HT-29 (cell line): ENCODE measurements at regions not wholly inside any gene's neighbourhood (a gene's known extent, or its start where the extent isn't known, plus 50 kb on each side); places are given as distances from the start of the nearest gene placed in this dataset. TPM values are rescaled to one million over a fixed set of nuclear protein-coding genes. Genes with fewer than 3 reads are reported as not detected.

ENCODE experiments used
- DNase-seq: peaks from one replicate; pipeline ENCODE4 v3.0.0-alpha.2; 2015; ENCODE audit warnings: low spot score
- small RNA-seq: library from RNA; depleted of rRNA; stranded (forward); fragments of <200 nt; gene quantifications from one replicate; pipeline ENCODE3, GENCODE V24; 2014

GRCh38 chr5:149441986-149442385 is 62.9 kb upstream of the IL17B start:
- DNase-seq, result no peak

- DNase-seq, result no peak
These were observed 62.2 kb upstream of the IL17B start for GRCh38 chr5:149441194-149441753.

DNA sequence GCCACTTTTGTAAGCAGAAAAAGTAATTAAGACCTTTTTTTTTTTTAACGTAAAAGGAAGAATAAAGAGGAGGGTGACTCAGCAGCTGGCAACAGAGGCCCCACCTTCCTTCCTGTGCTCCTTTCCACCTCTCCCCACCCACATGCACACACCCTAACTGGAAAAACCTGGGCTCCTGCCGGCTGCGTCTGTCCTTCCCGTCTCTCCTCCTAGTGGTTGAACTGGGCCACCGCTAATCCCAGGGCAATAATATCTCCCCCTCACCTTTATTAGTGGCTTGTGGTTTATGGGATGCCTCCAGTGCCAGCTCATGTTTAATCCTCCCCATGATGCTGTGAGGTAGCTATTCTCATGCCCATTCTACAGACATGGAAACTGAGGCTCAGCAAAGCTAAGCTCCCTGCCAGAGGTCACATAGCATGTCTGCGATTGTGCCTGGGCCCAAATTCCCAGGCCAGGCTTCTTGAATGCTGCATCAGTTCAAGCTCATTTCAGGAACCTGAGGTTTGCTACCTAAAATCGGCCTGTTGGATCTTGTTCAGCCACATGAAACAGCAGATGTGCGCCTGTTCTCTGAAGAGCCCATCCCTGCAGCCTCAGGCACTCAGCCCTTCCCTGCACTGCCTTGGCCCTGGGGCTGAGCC is 60.9 kb upstream of the IL17B start:
- DNase-seq, result peak; percentile 97

DNA sequence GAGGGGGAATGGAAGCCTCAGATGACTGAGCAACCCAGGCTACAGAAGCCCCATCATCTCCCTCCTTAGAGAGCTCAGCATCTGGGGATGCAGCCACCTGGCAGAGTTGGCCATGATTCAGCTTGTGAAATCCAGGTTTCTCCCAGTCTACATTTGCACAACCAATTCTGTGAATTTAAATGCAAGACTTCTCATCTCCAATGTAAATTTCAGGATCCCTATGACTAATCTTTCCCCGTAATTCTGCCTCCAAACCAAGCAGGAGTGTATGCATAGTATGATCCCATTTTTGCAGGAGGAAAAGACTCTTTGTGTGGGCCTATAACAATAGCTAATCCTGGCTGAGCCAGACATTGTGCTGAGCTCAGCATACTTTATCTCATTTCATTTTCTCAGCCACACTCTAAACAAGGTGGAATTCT is 59.6 kb upstream of the IL17B start:
- DNase-seq, result no peak

- DNase-seq, result no peak
These were observed 59.2 kb upstream of the IL17B start for GRCh38 chr5:149438281-149438680.

DNA sequence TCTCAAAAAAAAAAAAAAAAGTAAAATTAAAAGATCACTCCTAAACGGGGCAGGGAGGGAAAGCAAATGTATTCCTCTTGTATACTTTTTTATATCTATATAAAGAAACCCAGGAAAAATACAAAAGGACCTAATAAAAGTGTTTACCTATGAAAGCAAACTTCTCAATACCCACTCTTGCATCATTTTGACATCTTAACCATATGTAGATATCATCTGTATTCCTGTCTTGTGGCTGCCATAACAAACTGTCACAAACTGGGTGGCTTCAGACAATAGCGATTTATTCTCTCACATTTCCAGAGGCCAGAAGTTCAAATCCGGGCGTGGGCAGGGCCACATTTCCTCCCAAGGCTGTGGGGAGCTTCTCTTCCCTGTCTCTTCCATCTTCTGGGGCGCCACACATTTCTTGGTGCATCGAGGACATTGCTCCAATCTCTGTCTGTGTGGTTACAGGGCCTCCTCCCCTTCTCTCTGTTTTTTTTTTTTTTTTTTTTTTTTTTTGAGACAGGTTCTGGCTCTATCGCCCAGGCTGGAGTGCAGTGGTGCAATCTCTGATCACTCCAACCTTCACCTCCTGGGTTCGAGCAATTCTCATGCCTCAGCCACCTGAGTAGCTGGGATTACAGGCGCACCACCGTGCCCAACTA is 58.4 kb upstream of the IL17B start:
- DNase-seq, result peak; percentile 42

GRCh38 chr5:149435660-149436059 is 56.6 kb upstream of the IL17B start:
- DNase-seq, result no peak

DNA sequence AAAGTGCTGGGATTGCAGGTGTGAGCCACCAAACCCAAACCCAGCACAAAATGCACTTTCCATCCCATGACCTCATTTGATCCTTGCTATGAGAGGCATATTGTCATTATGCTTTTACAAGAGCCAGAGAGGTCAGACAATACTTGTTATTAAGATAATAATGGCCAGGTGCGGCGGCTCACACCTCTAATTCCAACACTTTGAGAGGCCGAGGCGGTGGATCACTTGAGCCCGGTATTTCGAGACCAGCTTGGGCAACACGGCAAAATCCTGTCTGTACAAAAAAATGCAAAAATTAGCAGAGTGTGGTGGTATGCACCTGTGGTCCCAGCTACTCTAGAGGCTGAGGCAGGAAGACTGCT is 55.9 kb upstream of the IL17B start:
- no peak for DNase-seq

- peak; percentile 77 for DNase-seq
These were observed 55.3 kb upstream of the IL17B start for GRCh38 chr5:149434162-149435014.

GRCh38 chr5:149433524-149434131 is 54.5 kb upstream of the IL17B start:
- no peak for DNase-seq

GRCh38 chr5:149432911-149433401 is 53.9 kb upstream of the IL17B start:
- DNase-seq, result no peak

- no peak for DNase-seq
These were observed 53.3 kb upstream of the IL17B start for GRCh38 chr5:149432376-149432775.

DNA sequence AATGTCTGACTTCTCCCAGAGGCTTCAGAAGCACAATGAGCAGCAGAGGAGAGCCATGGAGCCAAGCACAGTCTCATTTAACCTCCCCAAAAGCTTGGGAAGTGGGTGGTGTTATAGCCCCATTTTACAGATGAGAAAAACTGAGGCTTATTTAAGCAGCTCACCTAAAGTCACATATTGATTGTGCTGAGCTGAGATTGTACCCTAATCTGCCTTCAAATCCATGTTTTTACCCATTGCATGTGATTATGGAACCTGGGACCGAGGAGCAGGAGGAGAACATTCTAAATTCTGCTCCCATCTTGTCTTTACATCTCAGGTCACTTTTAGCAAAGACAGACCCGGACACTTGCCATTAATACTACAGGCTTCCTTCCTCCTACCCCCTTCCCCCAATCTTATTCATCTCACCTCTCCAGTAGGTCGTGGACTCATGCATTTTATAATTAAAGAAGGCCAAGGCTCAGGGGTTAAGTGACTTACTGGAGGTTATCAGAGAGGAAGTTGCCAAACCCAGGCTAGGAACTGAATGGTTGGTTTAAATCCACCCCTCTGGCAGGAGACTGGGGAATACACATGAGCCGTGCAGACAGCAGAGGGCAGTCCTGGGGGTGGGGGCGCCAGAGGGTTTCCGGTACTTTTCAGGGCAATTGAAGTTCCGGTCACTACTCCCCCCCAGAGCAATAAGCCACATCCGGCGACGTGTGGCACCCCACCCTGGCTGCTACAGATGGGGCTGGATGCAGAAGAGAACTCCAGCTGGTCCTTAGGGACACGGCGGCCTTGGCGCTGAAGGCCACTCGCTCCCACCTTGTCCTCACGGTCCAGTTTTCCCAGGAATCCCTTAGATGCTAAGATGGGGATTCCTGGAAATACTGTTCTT is 51.0 kb upstream of the IL17B start:
- no peak for DNase-seq

Small RNAs in the stretch of these regions (small RNA-seq; reads per million reads assigned to genes)
- not detected for gene MIR145
